Fibroblast of skin of abdomen (primary cell): ENCODE measurements at regions not wholly inside any gene's neighbourhood (a gene's known extent, or its start where the extent isn't known, plus 50 kb on each side); places are given as distances from the start of the nearest gene placed in this dataset.
"Not testable (repeated sequence)": the region's sequence is repeated elsewhere in the genome, so short reads cannot be mapped to it uniquely, and the experiment has no call there.

Experiments used
- DNase-seq: peaks from one replicate; pipeline ENCODE4 v3.0.0-alpha.2; 2013

- DNase-seq: no peak
Observed at GRCh38 chr20:47995661-47996060, 210.4 kb upstream of the SULF2 start.

DNA sequence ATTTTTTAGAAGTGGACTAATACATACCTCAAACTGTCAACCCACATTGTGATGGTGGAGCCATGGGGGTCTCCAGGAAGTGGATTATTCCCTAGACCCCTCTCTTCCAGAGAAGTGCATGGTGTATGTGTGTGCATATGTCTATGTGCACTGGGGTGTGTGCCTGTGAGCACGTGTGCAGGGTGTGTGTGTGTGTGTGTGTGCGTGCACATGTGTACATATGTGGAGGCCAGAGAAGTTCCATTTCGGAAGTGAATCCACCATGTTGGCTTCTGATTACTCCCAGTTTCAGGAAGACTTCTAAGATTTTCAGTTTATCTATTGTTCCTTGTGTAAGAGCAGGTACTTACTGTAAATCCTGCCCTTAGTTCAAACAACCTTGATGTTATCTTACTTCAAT lies 208.5 kb upstream of the SULF2 start:
- no peak for DNase-seq

GRCh38 chr20:47993035-47993755 lies 207.9 kb upstream of the SULF2 start:
- DNase-seq: no peak

DNA sequence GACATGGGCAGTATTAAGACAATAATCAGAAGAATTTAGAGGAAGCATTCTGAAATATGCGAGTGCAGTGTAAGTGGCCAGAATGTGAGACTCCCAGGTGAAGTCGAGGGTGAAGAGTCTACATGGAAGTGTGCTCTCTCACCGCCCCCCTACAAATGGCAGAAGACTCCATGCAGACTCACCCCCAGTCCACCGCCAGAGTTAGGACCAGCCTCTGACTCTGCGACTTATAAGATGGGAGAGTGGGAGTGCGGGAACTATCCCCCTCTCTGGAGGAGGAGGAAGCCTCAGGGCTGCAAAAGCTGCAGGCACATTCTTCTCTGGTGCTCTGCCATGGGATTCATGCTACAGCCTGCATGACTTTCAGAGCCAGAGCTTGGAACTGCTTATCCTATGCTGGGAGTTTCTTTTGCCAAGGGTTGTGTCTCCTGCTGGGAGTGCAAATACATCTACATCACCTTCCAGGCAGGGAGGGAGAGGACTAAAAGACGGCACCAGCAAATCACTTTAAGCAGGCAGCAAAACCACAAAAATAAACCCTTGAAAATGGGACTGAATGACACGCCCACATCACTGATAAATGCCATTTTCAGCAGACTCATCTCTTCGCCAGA lies 206.7 kb upstream of the SULF2 start:
- DNase-seq: no peak

DNA sequence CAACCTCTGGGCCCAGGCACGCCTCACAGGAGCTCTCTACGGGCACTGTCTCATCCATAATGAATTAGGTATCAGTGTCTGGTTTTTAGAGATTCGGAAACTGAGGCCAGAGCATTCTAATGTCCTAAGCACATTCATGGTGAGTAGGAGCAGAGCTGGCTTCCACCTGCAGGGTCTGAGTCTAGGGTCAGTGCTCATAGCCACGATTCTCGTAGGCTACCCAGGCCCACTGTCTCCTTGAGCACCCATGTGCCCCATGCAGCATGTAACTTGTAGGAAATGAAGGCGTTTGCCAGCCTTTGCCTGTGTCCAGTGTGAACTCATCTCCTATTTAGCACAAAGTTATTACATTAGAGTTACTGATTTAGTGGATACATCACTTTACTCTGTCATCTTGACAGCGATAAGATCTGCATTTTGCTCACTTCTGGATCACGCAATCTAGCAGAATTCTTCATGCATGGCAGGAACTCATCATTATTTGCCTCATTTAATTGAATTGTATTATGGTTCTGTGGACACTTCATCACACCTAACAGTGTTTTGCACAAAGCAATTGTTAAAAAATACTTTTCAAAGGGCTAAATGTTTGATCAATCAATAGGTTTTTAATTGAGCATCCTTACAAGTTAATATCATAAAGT lies 205.3 kb upstream of the SULF2 start:
- DNase-seq: no peak

DNA sequence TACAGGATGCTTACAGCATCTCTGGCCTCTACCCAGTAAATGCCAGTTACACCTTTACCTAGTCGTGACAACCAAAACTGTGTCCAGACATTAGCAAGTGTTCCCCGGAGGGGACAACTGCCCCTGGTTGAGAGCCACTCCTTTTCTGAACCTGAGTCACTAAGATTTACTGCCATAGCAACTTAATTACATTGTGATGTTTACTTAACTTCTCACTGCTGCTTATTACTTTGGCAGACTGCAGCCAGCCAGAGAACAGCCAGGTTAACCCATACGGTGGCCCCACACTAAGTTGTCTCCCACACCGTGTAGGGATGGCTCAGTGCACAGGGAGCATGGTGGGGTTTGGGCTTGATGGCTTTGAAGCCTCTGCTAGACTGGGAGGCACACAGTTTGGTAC lies 204.7 kb upstream of the SULF2 start:
- DNase-seq: no peak

GRCh38 chr20:47988676-47989075 lies 203.4 kb upstream of the SULF2 start:
- no peak for DNase-seq

- peak; percentile 83 for DNase-seq
Observed at GRCh38 chr20:47985092-47985850, 200.0 kb upstream of the SULF2 start.

- no peak for DNase-seq
Observed at GRCh38 chr20:47984437-47984836, 199.2 kb upstream of the SULF2 start.

DNA sequence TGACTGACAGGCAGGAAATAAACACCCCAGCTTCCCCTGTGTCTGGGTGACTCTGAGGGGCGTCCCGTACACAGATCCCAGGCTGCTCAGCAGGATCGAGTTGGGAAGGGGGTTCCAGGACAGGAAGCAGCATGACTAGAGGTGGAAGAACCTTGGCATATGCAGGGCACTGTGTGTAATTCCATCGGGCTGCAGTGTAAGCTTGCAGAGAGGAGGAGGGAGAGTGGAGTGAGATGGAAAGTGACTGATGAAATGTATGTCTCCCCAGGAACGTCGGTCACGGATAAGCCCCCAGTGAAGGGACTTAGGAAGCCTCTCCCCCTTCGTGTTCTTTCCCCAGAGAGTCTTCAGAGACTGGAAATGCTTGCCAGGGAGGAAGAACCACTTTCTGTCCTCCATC lies 198.4 kb upstream of the SULF2 start:
- not testable (repeated sequence) for DNase-seq

- no peak for DNase-seq
Observed at GRCh38 chr20:47982574-47983360, 197.5 kb upstream of the SULF2 start.

GRCh38 chr20:47981222-47981621 lies 195.9 kb upstream of the SULF2 start:
- no peak for DNase-seq

DNA sequence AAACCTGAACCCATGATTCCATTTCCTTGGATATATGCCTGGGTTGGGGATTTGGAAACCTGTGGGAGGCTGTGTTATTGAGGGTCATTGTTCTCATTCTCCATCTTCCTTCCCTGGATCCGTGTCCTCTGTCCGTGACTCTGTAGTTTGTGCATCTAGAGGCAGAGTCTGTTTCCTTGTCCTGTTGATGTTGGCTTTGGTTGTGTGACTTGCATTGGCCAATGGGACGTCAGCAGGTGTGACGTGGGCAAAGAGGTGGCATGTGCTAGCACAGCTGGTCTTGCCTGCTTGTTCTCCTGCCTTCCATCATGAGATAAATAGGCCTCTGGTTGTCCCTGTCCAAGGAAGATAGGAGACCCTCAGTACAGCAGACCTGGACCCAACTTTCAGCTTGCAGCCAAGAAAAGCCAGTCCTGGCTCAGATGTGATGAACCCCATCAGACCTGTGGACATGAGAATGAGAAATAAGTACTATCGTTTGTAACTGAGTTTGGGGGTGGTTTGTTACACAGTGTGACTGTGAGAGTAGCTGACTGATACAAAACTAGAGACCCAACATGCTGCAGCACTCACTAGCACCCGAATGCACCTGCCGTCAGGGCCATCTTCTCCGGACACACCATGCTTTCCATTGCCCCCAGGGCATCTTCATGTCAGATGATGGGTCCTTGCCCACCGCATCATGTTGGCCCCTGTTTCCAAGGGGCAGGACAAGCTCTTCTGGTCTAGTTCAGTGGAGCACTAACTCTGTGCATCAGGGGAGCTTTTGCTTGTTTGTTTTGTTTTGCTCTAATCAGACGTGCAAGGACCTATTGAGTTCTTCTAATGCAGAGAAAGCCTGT lies 195.3 kb upstream of the SULF2 start:
- no peak for DNase-seq

GRCh38 chr20:47979361-47980095 lies 194.2 kb upstream of the SULF2 start:
- not testable (repeated sequence) for DNase-seq

DNA sequence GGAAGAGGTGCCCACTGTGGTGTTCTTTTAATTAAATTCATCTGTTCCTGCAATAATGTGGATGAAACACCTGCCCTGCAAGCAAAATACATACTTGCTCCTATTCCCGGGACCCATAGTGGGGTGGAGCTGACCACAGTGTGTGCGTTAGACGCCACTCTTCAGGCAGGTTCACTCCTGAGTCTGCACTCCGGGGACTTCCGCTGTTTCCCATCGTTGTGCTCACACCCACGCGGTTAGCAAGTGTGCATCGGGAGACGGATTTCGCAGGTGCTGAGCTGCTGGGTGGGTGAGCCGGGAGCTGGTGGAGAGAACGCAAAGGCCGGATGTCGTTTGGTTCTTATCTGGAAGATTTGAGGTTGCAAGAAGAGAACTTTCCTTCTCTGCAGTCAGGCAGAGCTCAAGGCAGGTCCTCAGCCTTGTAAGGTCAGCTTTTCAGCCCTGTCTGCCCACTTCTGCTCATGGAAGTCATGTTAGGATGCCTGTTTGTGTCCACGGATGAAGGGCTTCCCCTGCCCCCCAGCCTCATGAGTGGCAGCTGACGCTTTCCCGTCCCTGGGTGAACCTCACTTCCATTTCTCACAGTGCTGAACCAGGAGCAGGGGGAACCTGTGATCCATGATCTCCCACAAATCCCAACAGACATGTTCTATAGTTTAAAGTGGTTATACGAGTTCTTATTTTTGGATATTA lies 193.3 kb upstream of the SULF2 start:
- DNase-seq: not testable (repeated sequence)

- not testable (repeated sequence) for DNase-seq
Observed at GRCh38 chr20:47977789-47978252, 192.5 kb upstream of the SULF2 start.

GRCh38 chr20:47977017-47977788 lies 191.9 kb upstream of the SULF2 start:
- not testable (repeated sequence) for DNase-seq

DNA sequence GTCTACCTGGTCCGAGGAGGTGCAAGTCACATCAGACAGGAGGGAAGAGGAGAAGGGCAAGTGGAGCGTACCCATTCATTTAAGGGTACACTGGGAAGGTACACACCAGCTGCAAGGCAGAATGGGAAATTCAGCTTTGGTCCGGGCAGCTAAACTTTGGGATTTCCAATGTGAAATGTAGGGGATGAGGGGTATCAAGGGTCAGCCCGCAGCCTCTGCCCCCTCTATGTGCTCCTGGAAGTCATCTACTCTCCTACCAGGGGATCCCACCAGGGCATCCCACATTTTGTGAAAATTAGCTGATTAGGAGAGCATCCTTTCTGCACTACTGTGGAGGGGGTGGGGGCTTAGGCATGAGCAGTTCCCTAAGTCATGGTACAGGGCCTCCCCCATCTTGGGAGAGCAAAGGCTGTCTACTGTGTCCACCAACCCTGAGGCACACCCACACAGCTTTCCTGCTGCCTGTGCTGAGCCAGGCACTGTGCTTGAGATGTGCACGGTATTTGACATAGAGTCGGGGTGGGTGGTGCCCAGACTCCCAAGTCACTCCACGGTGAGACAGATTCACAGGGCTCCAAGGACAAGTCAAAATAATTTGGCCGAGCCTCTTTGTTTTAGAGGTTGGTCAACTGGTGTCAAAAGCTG lies 189.1 kb upstream of the SULF2 start:
- no peak for DNase-seq
